Raji (cell line): ENCODE measurements at regions not wholly inside any gene's neighbourhood (a gene's known extent, or its start where the extent isn't known, plus 50 kb on each side); places are given as distances from the start of the nearest gene placed in this dataset.

Experiments used
- POLR2A ChIP-seq: IDR thresholded peaks from 2 replicates; pipeline ENCODE4 v1.6.1; 2011; ENCODE audit warnings: low read depth, low read length, control low read depth; ENCODE audit not compliant: insufficient read depth

- no peak for TF ChIP-seq POLR2A
Observed at GRCh38 chr2:160751021-160751420, 257.4 kb upstream of the RBMS1 start.

- no peak for TF ChIP-seq POLR2A
Observed at GRCh38 chr2:160752475-160753330, 259.1 kb upstream of the RBMS1 start.

GRCh38 chr2:160753331-160753654 is 259.7 kb upstream of the RBMS1 start:
- no peak for TF ChIP-seq POLR2A

GRCh38 chr2:160753960-160754359 is 260.4 kb upstream of the RBMS1 start:
- TF ChIP-seq POLR2A: no peak

- no peak for TF ChIP-seq POLR2A
Observed at GRCh38 chr2:160756481-160756880, 262.9 kb upstream of the RBMS1 start.

GRCh38 chr2:160783474-160783873 is 289.9 kb upstream of the RBMS1 start:
- TF ChIP-seq POLR2A: no peak

- TF ChIP-seq POLR2A: no peak
Observed at GRCh38 chr2:160784034-160784433, 290.4 kb upstream of the RBMS1 start.

GRCh38 chr2:160790738-160791137 is 297.1 kb upstream of the RBMS1 start:
- no peak for TF ChIP-seq POLR2A

GRCh38 chr2:160791884-160792283 is 298.3 kb upstream of the RBMS1 start:
- no peak for TF ChIP-seq POLR2A

- TF ChIP-seq POLR2A: no peak
Observed at GRCh38 chr2:160792837-160793236, 299.2 kb upstream of the RBMS1 start.

GRCh38 chr2:160794926-160795325 is 301.3 kb upstream of the RBMS1 start:
- no peak for TF ChIP-seq POLR2A

GRCh38 chr2:160803881-160804280 is 310.3 kb upstream of the RBMS1 start:
- TF ChIP-seq POLR2A: no peak

- no peak for TF ChIP-seq POLR2A
Observed at GRCh38 chr2:160810406-160810805, 316.8 kb upstream of the RBMS1 start.

- TF ChIP-seq POLR2A: no peak
Observed at GRCh38 chr2:160812830-160813505, 319.4 kb upstream of the RBMS1 start.

- no peak for TF ChIP-seq POLR2A
Observed at GRCh38 chr2:160813506-160813858, 319.9 kb upstream of the RBMS1 start.

GRCh38 chr2:160816916-160817499 is 323.4 kb upstream of the RBMS1 start:
- TF ChIP-seq POLR2A: no peak
